ENCODE measurements at regions not wholly inside any gene's neighbourhood (a gene's known extent, or its start where the extent isn't known, plus 50 kb on each side); places are given as distances from the start of the nearest gene placed in this dataset.

GRCh38 chr9:107905308-107906020 is 415.9 kb upstream of the KLF4 start:
- Histone ChIP-seq H3K27me3 (no peaks in the 10 kb centered on the region), H3K9me3 (peaks cover 0 to 3% (median 0%) of the 10 kb centered on the region in 4 donors), H3K4me1 (no peaks in the 10 kb centered on the region), H3K4me3 (no peak overlapping the region), H3K36me3 (no peaks in the 10 kb centered on the region), H3K27ac (replicated peaks in 1 of 4) (no peak overlapping the region)
- TF ChIP-seq, protein P1, sequence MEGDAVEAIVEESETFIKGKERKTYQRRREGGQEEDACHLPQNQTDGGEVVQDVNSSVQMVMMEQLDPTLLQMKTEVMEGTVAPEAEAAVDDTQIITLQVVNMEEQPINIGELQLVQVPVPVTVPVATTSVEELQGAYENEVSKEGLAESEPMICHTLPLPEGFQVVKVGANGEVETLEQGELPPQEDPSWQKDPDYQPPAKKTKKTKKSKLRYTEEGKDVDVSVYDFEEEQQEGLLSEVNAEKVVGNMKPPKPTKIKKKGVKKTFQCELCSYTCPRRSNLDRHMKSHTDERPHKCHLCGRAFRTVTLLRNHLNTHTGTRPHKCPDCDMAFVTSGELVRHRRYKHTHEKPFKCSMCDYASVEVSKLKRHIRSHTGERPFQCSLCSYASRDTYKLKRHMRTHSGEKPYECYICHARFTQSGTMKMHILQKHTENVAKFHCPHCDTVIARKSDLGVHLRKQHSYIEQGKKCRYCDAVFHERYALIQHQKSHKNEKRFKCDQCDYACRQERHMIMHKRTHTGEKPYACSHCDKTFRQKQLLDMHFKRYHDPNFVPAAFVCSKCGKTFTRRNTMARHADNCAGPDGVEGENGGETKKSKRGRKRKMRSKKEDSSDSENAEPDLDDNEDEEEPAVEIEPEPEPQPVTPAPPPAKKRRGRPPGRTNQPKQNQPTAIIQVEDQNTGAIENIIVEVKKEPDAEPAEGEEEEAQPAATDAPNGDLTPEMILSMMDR (IDR thresholded peaks at IDR 0.05): no peak
- TF ChIP-seq POLR2A (IDR thresholded peaks at IDR 0.05; ENCODE audit: low read depth) (no peak), EP300 (IDR thresholded peaks at IDR 0.05) (no peak), POLR2AphosphoS5 (IDR thresholded peaks at IDR 0.05) (no peak)
- DNase-seq (ENCODE audit: extremely low spot score): no peak
- intact Hi-C loops (cut with DNase I): no loop called here
- 54% methylated on average over 2 of the region's 2 CpGs for WGBS

DNA sequence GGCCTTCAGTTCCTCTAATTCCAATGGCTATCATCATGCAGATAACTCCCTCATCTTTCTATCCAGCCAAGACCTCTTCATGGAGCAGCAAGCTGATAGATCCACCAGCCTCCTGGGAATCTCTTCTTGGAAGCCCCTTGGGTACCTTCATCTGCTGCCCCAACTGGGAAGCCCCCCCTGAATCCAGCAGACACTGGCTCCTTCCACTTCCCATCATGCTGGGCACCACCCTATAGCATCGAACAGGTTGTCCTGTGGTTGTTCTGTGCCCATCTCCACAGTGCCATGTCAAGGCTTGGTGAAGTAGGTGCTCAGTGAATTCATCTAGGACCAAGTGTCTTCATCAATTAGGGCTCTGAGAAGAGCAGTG is 410.4 kb upstream of the KLF4 start:
- Histone ChIP-seq H3K4me3 (no peak overlapping the region), H3K27ac (replicated peaks in 1 of 4) (no peak overlapping the region), H3K27me3 (no peaks in the 10 kb centered on the region), H3K4me1 (peaks cover 0 to 10% (median 9%) of the 10 kb centered on the region in 4 donors), H3K9me3 (peaks cover 0 to 3% (median 0%) of the 10 kb centered on the region in 4 donors), H3K36me3 (no peaks in the 10 kb centered on the region)
- DNase-seq (ENCODE audit: extremely low spot score): no peak
- WGBS: 88% methylated on average over 1 of the region's 1 CpG
- no peak for TF ChIP-seq POLR2A (IDR thresholded peaks at IDR 0.05; ENCODE audit: low read depth)
- no peak for TF ChIP-seq POLR2AphosphoS5 (IDR thresholded peaks at IDR 0.05)
- no peak for TF ChIP-seq EP300 (IDR thresholded peaks at IDR 0.05)
- TF ChIP-seq, protein P1 (IDR thresholded peaks at IDR 0.05): no peak
- intact Hi-C loops (cut with DNase I): loop anchor here (10.0 kb wide), 2 partner anchors 165 to 415 kb away; partner anchors contain the start of gene KLF4

DNA sequence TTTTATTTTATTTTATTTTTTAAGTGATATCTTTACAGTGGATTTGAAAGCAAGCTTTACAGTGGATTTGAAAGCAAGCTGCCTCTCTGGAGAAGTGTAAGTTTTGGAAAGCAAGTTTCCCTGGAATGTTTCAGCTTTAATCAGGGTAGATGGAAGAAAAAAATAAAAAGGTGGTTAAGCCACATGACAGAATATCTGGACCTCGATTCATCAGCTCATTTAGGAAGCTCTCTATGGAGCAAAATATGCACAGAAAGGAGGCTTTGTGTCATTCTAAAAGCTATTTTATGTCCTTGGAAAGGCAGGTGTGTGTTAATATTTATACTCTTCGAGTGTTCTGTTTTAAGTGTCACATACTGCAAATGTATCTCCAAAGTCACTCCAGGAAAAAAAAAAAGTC is 409.2 kb upstream of the KLF4 start:
- Histone ChIP-seq H3K9me3 (peaks cover 0 to 3% (median 0%) of the 10 kb centered on the region in 4 donors), H3K4me3 (no peak overlapping the region), H3K4me1 (peaks cover 0 to 18% (median 17%) of the 10 kb centered on the region in 4 donors), H3K27ac (replicated peaks in 1 of 4) (no peak overlapping the region), H3K27me3 (no peaks in the 10 kb centered on the region), H3K36me3 (no peaks in the 10 kb centered on the region)
- DNase-seq (ENCODE audit: extremely low spot score): no peak
- WGBS: 56% methylated on average over 2 of the region's 2 CpGs
- intact Hi-C loops (cut with DNase I): loop anchor here (10.0 kb wide), 2 partner anchors 164 to 414 kb away; partner anchors contain the start of gene KLF4
- TF ChIP-seq EP300 (IDR thresholded peaks at IDR 0.05) (no peak), POLR2A (IDR thresholded peaks at IDR 0.05; ENCODE audit: low read depth) (no peak), POLR2AphosphoS5 (IDR thresholded peaks at IDR 0.05) (no peak)
- TF ChIP-seq, protein P1 (IDR thresholded peaks at IDR 0.05): no peak

DNA sequence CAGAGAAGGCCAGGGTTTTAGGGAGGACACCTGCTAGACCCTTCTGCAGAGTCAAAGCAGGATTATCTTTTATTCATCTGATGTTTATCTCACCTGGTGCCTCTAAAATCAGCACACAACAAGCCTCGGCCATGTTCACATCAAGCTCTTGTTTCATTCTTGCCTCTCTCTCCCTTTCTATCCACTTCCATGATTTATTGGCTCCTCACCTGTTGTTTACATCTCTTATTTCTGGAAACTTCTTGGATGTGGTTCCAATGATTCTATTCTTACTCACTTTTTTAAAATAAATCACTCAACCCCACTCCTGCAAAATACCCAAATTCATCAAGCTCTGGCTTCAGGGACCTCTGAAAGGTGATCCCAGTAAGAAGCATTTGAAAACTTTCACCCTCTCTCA is 407.0 kb upstream of the KLF4 start:
- DNase-seq (ENCODE audit: extremely low spot score): no peak
- peaks cover 0 to 18% (median 17%) of the 10 kb centered on the region in 4 donors for H3K4me1 ChIP-seq
- no peaks in the 10 kb centered on the region for H3K27me3 ChIP-seq
- H3K4me3 ChIP-seq: no peak overlapping the region
- H3K27ac ChIP-seq (replicated peaks in 1 of 4): no peak overlapping the region
- no peaks in the 10 kb centered on the region for H3K9me3 ChIP-seq
- 70% methylated on average over 1 of the region's 1 CpG for WGBS
- H3K36me3 ChIP-seq: no peaks in the 10 kb centered on the region
- intact Hi-C loops (cut with DNase I): loop anchor here (10.0 kb wide), 2 partner anchors 162 to 412 kb away; partner anchors contain the start of gene KLF4
- no peak for TF ChIP-seq EP300 (IDR thresholded peaks at IDR 0.05)

DNA sequence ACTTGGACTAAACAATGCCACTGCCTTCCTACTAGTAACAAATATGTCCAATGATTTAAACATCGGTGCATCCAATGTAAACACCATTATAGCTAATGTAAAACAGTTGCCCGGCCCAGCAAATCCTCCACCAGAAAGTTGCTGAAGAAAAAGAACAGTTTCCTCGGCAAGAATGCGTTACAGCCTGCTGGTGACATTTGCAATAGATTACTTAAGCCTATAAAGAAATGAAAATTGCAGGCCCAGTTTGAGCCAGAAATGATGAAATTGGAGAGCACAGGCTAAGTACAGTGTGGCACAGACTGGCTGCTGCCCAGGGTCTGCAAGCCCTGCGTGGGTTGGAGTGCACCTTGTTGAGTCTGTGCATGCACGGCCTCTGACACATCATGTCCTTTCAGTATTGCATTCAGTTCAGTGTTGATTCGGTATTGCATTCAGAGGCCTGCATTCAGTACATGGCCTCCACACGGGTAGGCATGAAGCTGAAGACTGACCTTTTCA is 406.0 kb upstream of the KLF4 start:
- intact Hi-C loops (cut with DNase I): loop anchor here (10.0 kb wide), 2 partner anchors 161 to 411 kb away; partner anchors contain the start of gene KLF4
- 47% methylated on average over 8 of the region's 8 CpGs for WGBS
- peak; percentile 81 for DNase-seq (ENCODE audit: extremely low spot score)

More for the DNA sequence above, 406.0 kb upstream of the KLF4 start:
- no peaks in the 10 kb centered on the region for H3K27me3 ChIP-seq
- H3K4me1 ChIP-seq: peaks cover 0 to 18% (median 17%) of the 10 kb centered on the region in 4 donors
- H3K9me3 ChIP-seq: peaks cover 0 to 5% (median 0%) of the 10 kb centered on the region in 4 donors
- H3K36me3 ChIP-seq: no peaks in the 10 kb centered on the region
- TF ChIP-seq POLR2AphosphoS5 (IDR thresholded peaks at IDR 0.05) (no peak), POLR2A (IDR thresholded peaks at IDR 0.05; ENCODE audit: low read depth) (no peak), EP300 (IDR thresholded peaks at IDR 0.05) (no peak)
- TF ChIP-seq, protein P1 (IDR thresholded peaks at IDR 0.05): no peak
- H3K27ac ChIP-seq (replicated peaks in 1 of 4): peak overlapping the region in 3 of 4 donors; percentile 33 to 47 (median 34)
- H3K4me3 ChIP-seq: no peak overlapping the region
